ENCODE measurements at regions not wholly inside any gene's neighbourhood (a gene's known extent, or its start where the extent isn't known, plus 50 kb on each side); places are given as distances from the start of the nearest gene placed in this dataset.

- TF ChIP-seq FOXP2 (optimal IDR thresholded peaks at IDR 0.05; ENCODE audit: borderline replicate concordance, extremely low read depth, extremely low read length, insufficient read depth): no peak
- no peak for TF ChIP-seq SIN3A (IDR thresholded peaks at IDR 0.05; ENCODE audit: borderline replicate concordance, insufficient read depth, low read length)
- TF ChIP-seq POLR2AphosphoS5 (IDR thresholded peaks at IDR 0.05; ENCODE audit: low read depth, low read length): no peak
- TF ChIP-seq TAF1 (IDR thresholded peaks at IDR 0.05; ENCODE audit: borderline replicate concordance, insufficient read depth, low read length): no peak
- TF ChIP-seq REST (IDR thresholded peaks at IDR 0.05; ENCODE audit: insufficient read depth in 1 of 2, low read depth in 2 of 2, low read length in 2 of 2): no peak
These were observed 63.5 kb upstream of the SERP2 start for GRCh38 chr13:44309794-44310757.

GRCh38 chr13:44311011-44311780 lies 62.4 kb upstream of the SERP2 start:
- TF ChIP-seq SIN3A (IDR thresholded peaks at IDR 0.05; ENCODE audit: borderline replicate concordance, insufficient read depth, low read length): no peak
- TF ChIP-seq FOXP2 (optimal IDR thresholded peaks at IDR 0.05; ENCODE audit: borderline replicate concordance, extremely low read depth, extremely low read length, insufficient read depth): no peak
- no peak for TF ChIP-seq TAF1 (IDR thresholded peaks at IDR 0.05; ENCODE audit: borderline replicate concordance, insufficient read depth, low read length)
- no peak for TF ChIP-seq REST (IDR thresholded peaks at IDR 0.05; ENCODE audit: insufficient read depth in 1 of 2, low read depth in 2 of 2, low read length in 2 of 2)

GRCh38 chr13:44312131-44312530 lies 61.5 kb upstream of the SERP2 start:
- TF ChIP-seq POLR2AphosphoS5 (IDR thresholded peaks at IDR 0.05; ENCODE audit: low read depth, low read length) (no peak), SIN3A (IDR thresholded peaks at IDR 0.05; ENCODE audit: borderline replicate concordance, insufficient read depth, low read length) (no peak), TAF1 (IDR thresholded peaks at IDR 0.05; ENCODE audit: borderline replicate concordance, insufficient read depth, low read length) (no peak), FOXP2 (optimal IDR thresholded peaks at IDR 0.05; ENCODE audit: borderline replicate concordance, extremely low read depth, extremely low read length, insufficient read depth) (no peak), REST (IDR thresholded peaks at IDR 0.05; ENCODE audit: insufficient read depth in 1 of 2, low read depth in 2 of 2, low read length in 2 of 2) (no peak)

- TF ChIP-seq TAF1 (IDR thresholded peaks at IDR 0.05; ENCODE audit: borderline replicate concordance, insufficient read depth, low read length): no peak
- TF ChIP-seq SIN3A (IDR thresholded peaks at IDR 0.05; ENCODE audit: borderline replicate concordance, insufficient read depth, low read length): no peak
- no peak for TF ChIP-seq FOXP2 (optimal IDR thresholded peaks at IDR 0.05; ENCODE audit: borderline replicate concordance, extremely low read depth, extremely low read length, insufficient read depth)
- no peak for TF ChIP-seq REST (IDR thresholded peaks at IDR 0.05; ENCODE audit: insufficient read depth in 1 of 2, low read depth in 2 of 2, low read length in 2 of 2)
- no peak for TF ChIP-seq POLR2AphosphoS5 (IDR thresholded peaks at IDR 0.05; ENCODE audit: low read depth, low read length)
These were observed 60.6 kb upstream of the SERP2 start for GRCh38 chr13:44312834-44313551.

Measured in PFSK-1 (cell line).